ENCODE measurements at regions not wholly inside any gene's neighbourhood (a gene's known extent, or its start where the extent isn't known, plus 50 kb on each side); places are given as distances from the start of the nearest gene placed in this dataset.

DNA sequence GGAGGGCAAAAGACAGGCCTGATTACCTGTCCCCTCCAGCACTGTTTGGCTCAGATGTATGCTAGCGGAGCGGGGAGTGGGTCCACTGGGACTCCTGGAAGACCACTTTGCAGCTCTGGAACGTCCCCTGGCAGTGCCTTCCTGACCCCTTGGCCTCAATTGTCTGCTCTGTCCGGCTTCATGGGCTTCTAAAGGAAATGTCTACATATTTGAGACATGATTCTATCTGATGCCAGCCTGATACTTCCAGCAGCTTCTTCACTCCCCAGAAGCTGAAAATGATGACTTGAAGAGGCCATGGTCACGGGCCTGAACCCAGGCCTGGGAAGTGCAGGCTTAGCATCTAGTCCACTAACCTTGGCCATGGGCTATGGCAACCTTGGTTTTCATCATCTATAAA lies 112.1 kb downstream of the ACAA2 start:
- H3K36me3 ChIP-seq (ENCODE audit: control insufficient read depth in 2 of 2, extremely low read depth in 1 of 2, insufficient read depth in 2 of 2, low read length in 2 of 2): no peaks in the 10 kb centered on the region
- peaks cover 20% of the 10 kb centered on the region for H3K4me1 ChIP-seq (ENCODE audit: control insufficient read depth, extremely low read depth, insufficient read depth, low read length)
- no peak for DNase-seq (ENCODE audit: low read depth, low spot score)
- H3K9me3 ChIP-seq (replicated peaks; ENCODE audit: control insufficient read depth, insufficient read depth, low read length): no peaks in the 10 kb centered on the region
- no peak overlapping the region for H3K9ac ChIP-seq (replicated peaks; ENCODE audit: extremely low read depth, insufficient read depth, low read length)
- POLR2A ChIA-PET: no interaction called here
- H3K4me3 ChIP-seq (replicated peaks in 1 of 3; ENCODE audit: insufficient read depth in 1 of 3, low read depth in 1 of 3, low read length in 3 of 3): no peak overlapping the region
- peak overlapping the region; percentile 48 for H3K27ac ChIP-seq (ENCODE audit: insufficient read depth, low read depth, low read length)
- TF ChIP-seq POLR2AphosphoS5 (IDR thresholded peaks at IDR 0.05; ENCODE audit: insufficient read depth, low read depth, low read length) (no peak), POLR2A (IDR thresholded peaks at IDR 0.05; ENCODE audit: low read depth, low read length) (no peak), FOS (IDR thresholded peaks at IDR 0.05; ENCODE audit: borderline replicate concordance, insufficient read depth, low read length) (peak; percentile 17), GATA2 (IDR thresholded peaks at IDR 0.05; ENCODE audit: insufficient read depth, insufficient read length, low read depth, low read length) (peak; percentile 69), JUN (IDR thresholded peaks at IDR 0.05; ENCODE audit: borderline replicate concordance, insufficient read depth, insufficient read length, low read depth) (no peak)
- TF ChIP-seq, protein P1, sequence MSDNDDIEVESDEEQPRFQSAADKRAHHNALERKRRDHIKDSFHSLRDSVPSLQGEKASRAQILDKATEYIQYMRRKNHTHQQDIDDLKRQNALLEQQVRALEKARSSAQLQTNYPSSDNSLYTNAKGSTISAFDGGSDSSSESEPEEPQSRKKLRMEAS (IDR thresholded peaks at IDR 0.05; ENCODE audit: insufficient read depth, insufficient read length): no peak
- H4K20me1 ChIP-seq (replicated peaks; ENCODE audit: control insufficient read depth, extremely low read depth, insufficient read depth, low read length): no peaks in the 10 kb centered on the region
- H3K27me3 ChIP-seq (ENCODE audit: control insufficient read depth in 2 of 2, insufficient read depth in 2 of 2, low read length in 2 of 2): no peaks in the 10 kb centered on the region
- intact Hi-C loops (cut with micrococcal nuclease) (no loop called here), dilution Hi-C loops (cut with MboI; ENCODE audit: extremely low pct_ligation_motif_present, low sequenced_read_pairs) (no loop called here)
- H3K79me2 ChIP-seq (ENCODE audit: control insufficient read depth, insufficient read depth, low read length): no peaks in the 10 kb centered on the region
- H2AFZ ChIP-seq (ENCODE audit: low read depth, low read length): peak overlapping the region; percentile 26
- no peak overlapping the region for H3K4me2 ChIP-seq (ENCODE audit: insufficient read depth, low read length)
- no peaks in the 10 kb centered on the region for H3K9me1 ChIP-seq (replicated peaks; ENCODE audit: control insufficient read depth, extremely low read depth, insufficient read depth, low read length)
- CTCF ChIA-PET: interaction anchor here (1.2 kb wide), 1 partner anchor 25 kb away, joined by 3 read pairs; no protein-coding TSS in a partner anchor
- FAIRE-seq: peak; percentile 83
- no TSS peak for BruUV-seq (replicated peaks)

DNA sequence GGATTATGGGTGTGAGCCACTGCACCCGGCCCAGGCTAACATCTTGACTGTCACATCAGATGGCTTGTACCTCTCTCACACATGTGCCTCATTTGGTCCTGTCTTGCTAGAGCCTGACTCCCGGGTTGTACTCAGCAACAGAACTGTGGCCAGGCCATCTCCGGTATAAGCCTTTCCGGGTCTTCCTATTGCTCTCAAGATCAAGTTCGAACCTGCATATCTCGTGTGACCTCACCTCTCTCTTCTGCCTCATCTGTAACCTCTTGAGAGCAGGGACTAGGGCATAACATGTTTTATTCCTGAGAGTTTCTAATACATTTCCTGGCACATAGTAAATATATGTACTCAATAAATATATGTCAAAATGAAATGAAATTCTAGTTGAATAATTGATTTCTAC lies 114.0 kb downstream of the ACAA2 start:
- Histone ChIP-seq H3K27me3 (ENCODE audit: control insufficient read depth in 2 of 2, insufficient read depth in 2 of 2, low read length in 2 of 2) (no peaks in the 10 kb centered on the region), H3K9ac (replicated peaks; ENCODE audit: extremely low read depth, insufficient read depth, low read length) (no peak overlapping the region), H3K27ac (ENCODE audit: insufficient read depth, low read depth, low read length) (no peak overlapping the region), H3K79me2 (ENCODE audit: control insufficient read depth, insufficient read depth, low read length) (no peaks in the 10 kb centered on the region), H3K9me3 (replicated peaks; ENCODE audit: control insufficient read depth, insufficient read depth, low read length) (no peaks in the 10 kb centered on the region), H3K4me2 (ENCODE audit: insufficient read depth, low read length) (no peak overlapping the region), H3K36me3 (ENCODE audit: control insufficient read depth in 2 of 2, extremely low read depth in 1 of 2, insufficient read depth in 2 of 2, low read length in 2 of 2) (no peaks in the 10 kb centered on the region), H3K4me3 (replicated peaks in 1 of 3; ENCODE audit: insufficient read depth in 1 of 3, low read depth in 1 of 3, low read length in 3 of 3) (no peak overlapping the region), H4K20me1 (replicated peaks; ENCODE audit: control insufficient read depth, extremely low read depth, insufficient read depth, low read length) (no peaks in the 10 kb centered on the region), H2AFZ (ENCODE audit: low read depth, low read length) (no peak overlapping the region), H3K9me1 (replicated peaks; ENCODE audit: control insufficient read depth, extremely low read depth, insufficient read depth, low read length) (no peaks in the 10 kb centered on the region), H3K4me1 (ENCODE audit: control insufficient read depth, extremely low read depth, insufficient read depth, low read length) (peaks cover 20% of the 10 kb centered on the region)
- intact Hi-C loops (cut with micrococcal nuclease): no loop called here
- DNase-seq (ENCODE audit: low read depth, low spot score) (no peak), FAIRE-seq (no peak)
- dilution Hi-C loops (cut with MboI; ENCODE audit: extremely low pct_ligation_motif_present, low sequenced_read_pairs): no loop called here
- CTCF ChIA-PET: interaction anchor here (1.0 kb wide), 1 partner anchor 14 kb away, joined by 3 read pairs; no protein-coding TSS in a partner anchor
- no TSS peak for BruUV-seq (replicated peaks)
- POLR2A ChIA-PET: no interaction called here
- TF ChIP-seq JUN (IDR thresholded peaks at IDR 0.05; ENCODE audit: borderline replicate concordance, insufficient read depth, insufficient read length, low read depth): no peak
- no peak for TF ChIP-seq POLR2A (IDR thresholded peaks at IDR 0.05; ENCODE audit: low read depth, low read length)
- TF ChIP-seq, protein P1 (IDR thresholded peaks at IDR 0.05; ENCODE audit: insufficient read depth, insufficient read length): no peak
- no peak for TF ChIP-seq EZH2 (IDR thresholded peaks at IDR 0.05; ENCODE audit: borderline replicate concordance, low read depth, low read length, severe bottlenecking)
- no peak for TF ChIP-seq GATA2 (IDR thresholded peaks at IDR 0.05; ENCODE audit: insufficient read depth, insufficient read length, low read depth, low read length)
- TF ChIP-seq POLR2AphosphoS5 (IDR thresholded peaks at IDR 0.05; ENCODE audit: insufficient read depth, low read depth, low read length): no peak
- TF ChIP-seq, protein P2, sequence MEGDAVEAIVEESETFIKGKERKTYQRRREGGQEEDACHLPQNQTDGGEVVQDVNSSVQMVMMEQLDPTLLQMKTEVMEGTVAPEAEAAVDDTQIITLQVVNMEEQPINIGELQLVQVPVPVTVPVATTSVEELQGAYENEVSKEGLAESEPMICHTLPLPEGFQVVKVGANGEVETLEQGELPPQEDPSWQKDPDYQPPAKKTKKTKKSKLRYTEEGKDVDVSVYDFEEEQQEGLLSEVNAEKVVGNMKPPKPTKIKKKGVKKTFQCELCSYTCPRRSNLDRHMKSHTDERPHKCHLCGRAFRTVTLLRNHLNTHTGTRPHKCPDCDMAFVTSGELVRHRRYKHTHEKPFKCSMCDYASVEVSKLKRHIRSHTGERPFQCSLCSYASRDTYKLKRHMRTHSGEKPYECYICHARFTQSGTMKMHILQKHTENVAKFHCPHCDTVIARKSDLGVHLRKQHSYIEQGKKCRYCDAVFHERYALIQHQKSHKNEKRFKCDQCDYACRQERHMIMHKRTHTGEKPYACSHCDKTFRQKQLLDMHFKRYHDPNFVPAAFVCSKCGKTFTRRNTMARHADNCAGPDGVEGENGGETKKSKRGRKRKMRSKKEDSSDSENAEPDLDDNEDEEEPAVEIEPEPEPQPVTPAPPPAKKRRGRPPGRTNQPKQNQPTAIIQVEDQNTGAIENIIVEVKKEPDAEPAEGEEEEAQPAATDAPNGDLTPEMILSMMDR (IDR thresholded peaks at IDR 0.05; ENCODE audit: extremely low read depth in 1 of 2, insufficient read depth in 1 of 2, low read depth in 1 of 2, low read length in 2 of 2): no peak
